GM03348 (cell line): ENCODE measurements at regions not wholly inside any gene's neighbourhood (a gene's known extent, or its start where the extent isn't known, plus 50 kb on each side); places are given as distances from the start of the nearest gene placed in this dataset.
"Not testable (repeated sequence)": the region's sequence is repeated elsewhere in the genome, so short reads cannot be mapped to it uniquely, and the experiment has no call there.

ENCODE experiments used
- DNase-seq: peaks from one replicate; pipeline ENCODE4 v3.0.0; 2012; ENCODE audit warnings: low spot score

- not testable (repeated sequence) for DNase-seq
Observed at GRCh38 chr6:26799903-26800633, 140.5 kb upstream of the ZNF322 start.

GRCh38 chr6:26803762-26804161 is 144.2 kb upstream of the ZNF322 start:
- not testable (repeated sequence) for DNase-seq

GRCh38 chr6:26811486-26812116 is 152.1 kb upstream of the ZNF322 start:
- not testable (repeated sequence) for DNase-seq

- DNase-seq: not testable (repeated sequence)
Observed at GRCh38 chr6:26818640-26819225, 159.2 kb upstream of the ZNF322 start.

GRCh38 chr6:26827965-26828364 is 168.4 kb upstream of the ZNF322 start:
- DNase-seq: not testable (repeated sequence)

- DNase-seq: not testable (repeated sequence)
Observed at GRCh38 chr6:26829480-26829879, 169.9 kb upstream of the ZNF322 start.

GRCh38 chr6:26830992-26831391 is 171.4 kb upstream of the ZNF322 start:
- DNase-seq: not testable (repeated sequence)

GRCh38 chr6:26835707-26836106 is 176.2 kb upstream of the ZNF322 start:
- DNase-seq: not testable (repeated sequence)

- DNase-seq: not testable (repeated sequence)
Observed at GRCh38 chr6:26836657-26837056, 177.1 kb upstream of the ZNF322 start.

GRCh38 chr6:26844823-26845222 is 185.3 kb upstream of the ZNF322 start:
- DNase-seq: not testable (repeated sequence)

GRCh38 chr6:26857289-26857688 is 197.7 kb upstream of the ZNF322 start:
- DNase-seq: not testable (repeated sequence)

GRCh38 chr6:26859067-26859770 is 199.7 kb upstream of the ZNF322 start:
- DNase-seq: not testable (repeated sequence)

- DNase-seq: not testable (repeated sequence)
Observed at GRCh38 chr6:26859771-26860163, 200.2 kb upstream of the ZNF322 start.

GRCh38 chr6:26861913-26862312 is 202.4 kb upstream of the ZNF322 start:
- DNase-seq: not testable (repeated sequence)

- DNase-seq: not testable (repeated sequence)
Observed at GRCh38 chr6:26863641-26864040, 204.1 kb upstream of the ZNF322 start.

GRCh38 chr6:26898785-26899184 is 239.2 kb upstream of the ZNF322 start:
- DNase-seq: not testable (repeated sequence)

GRCh38 chr6:26924206-26924605 is 264.7 kb upstream of the ZNF322 start:
- DNase-seq: not testable (repeated sequence)

- not testable (repeated sequence) for DNase-seq
Observed at GRCh38 chr6:26928190-26928589, 268.6 kb upstream of the ZNF322 start.

- DNase-seq: not testable (repeated sequence)
Observed at GRCh38 chr6:26937258-26937657, 277.7 kb upstream of the ZNF322 start.

- not testable (repeated sequence) for DNase-seq
Observed at GRCh38 chr6:26951211-26951610, 291.7 kb upstream of the ZNF322 start.

GRCh38 chr6:26956078-26956600 is 291.4 kb upstream of the PRSS16 start:
- DNase-seq: not testable (repeated sequence)

- not testable (repeated sequence) for DNase-seq
Observed at GRCh38 chr6:26956601-26957184, 290.8 kb upstream of the PRSS16 start.
